Panc1 (cell line): ENCODE measurements at regions not wholly inside any gene's neighbourhood (a gene's known extent, or its start where the extent isn't known, plus 50 kb on each side); places are given as distances from the start of the nearest gene placed in this dataset.

Source experiments
- ATAC-seq: fragments of 200-7000 bp; cut with Tn5 transposase; 2 replicates; pipeline ENCODE4 v1.9.1; 2020; ENCODE audit warnings: mild to moderate bottlenecking, moderate library complexity
- BruUV-seq: library from RNA; stranded (reverse); fragments of 400-500 nt; replicated peaks from 2 replicates; lab custom pipeline; 2021; lab: Mats Ljungman, UMichigan
- CTCF ChIA-PET: fragments of 300-600 bp; sonication (Branson Sonifier 250); formaldehyde crosslinking; loops from one replicate; lab custom pipeline; 2022; ENCODE audit warnings: antibody characterized with exemption; lab: Charles Lee
- POLR2A ChIA-PET: fragments of 300-600 bp; sonication (Branson Sonifier 250); formaldehyde crosslinking; loops from one replicate; lab custom pipeline; 2022; ENCODE audit warnings: antibody characterized with exemption; lab: Charles Lee
- DNase-seq: peaks from one replicate; pipeline ENCODE4 v3.0.0-alpha.2; 2010; ENCODE audit warnings: low read depth, low spot score
- H3K27ac ChIP-seq: 2 replicates; pipeline ENCODE4 v1.5.1; 2011; ENCODE audit warnings: mild to moderate bottlenecking, low read length, inconsistent platforms
- H3K27me3 ChIP-seq: fragments of 200-500 bp; sonication (Bioruptor generic); 2 replicates; pipeline ENCODE4 v1.6.0; 2014; ENCODE audit warnings: low read length, inconsistent platforms; ENCODE audit not compliant: control insufficient read depth, insufficient read depth
- H3K36me3 ChIP-seq: fragments of 200-500 bp; sonication (Bioruptor generic); 2 replicates; pipeline ENCODE4 v1.5.1; 2014; ENCODE audit warnings: inconsistent platforms, mild to moderate bottlenecking, low read length, moderate library complexity; ENCODE audit not compliant: control insufficient read depth, insufficient read depth
- H3K4me1 ChIP-seq: 2 replicates; pipeline ENCODE4 v1.5.1; 2011; ENCODE audit warnings: inconsistent platforms, mild to moderate bottlenecking, low read length, moderate library complexity; ENCODE audit not compliant: control insufficient read depth, insufficient read depth
- H3K4me3 ChIP-seq, 2 experiments: 2 replicates each; pipeline ENCODE4 v1.5.1; 2011 to 2012; ENCODE audit warnings: low read depth in 2 of 2, low read length in 2 of 2, mild to moderate bottlenecking in 2 of 2, inconsistent platforms in 1 of 2, moderate library complexity in 1 of 2
- H3K9me3 ChIP-seq: fragments of 200-500 bp; sonication (Bioruptor generic); 2 replicates; pipeline ENCODE4 v1.5.1; 2014; ENCODE audit warnings: low read depth, mild to moderate bottlenecking, inconsistent platforms, low read length, moderate library complexity; ENCODE audit not compliant: control insufficient read depth, insufficient read depth
- POLR2AphosphoS5 ChIP-seq: IDR thresholded peaks from 2 replicates; pipeline ENCODE4 v1.6.1; 2012; ENCODE audit warnings: mild to moderate bottlenecking, low read depth, low read length, moderate library complexity
- SIN3A ChIP-seq: IDR thresholded peaks from 2 replicates; pipeline ENCODE4 v1.6.1; 2012; ENCODE audit warnings: low read depth, mild to moderate bottlenecking, low read length, moderate library complexity, borderline replicate concordance; ENCODE audit not compliant: insufficient read depth
- TCF7L2 ChIP-seq: IDR thresholded peaks from 2 replicates; pipeline ENCODE4 v1.6.1; 2011; ENCODE audit warnings: mild to moderate bottlenecking, low read depth, low read length, inconsistent platforms
- in situ Hi-C: cut with HindIII; loops from 2 replicates; pipeline ENCODE4 v1.10.0; 2016; ENCODE audit warnings: low sequenced_read_pairs, low pct_unique_long_range_greater_than_20kb
- intact Hi-C: fragments of 100-400 bp; cut with micrococcal nuclease; formaldehyde crosslinking; loops from one replicate; pipeline ENCODE4 v1.10.0; 2022; ENCODE audit not compliant: unreplicated experiment
- TF ChIP-seq, protein P1 (sequence below): fragments of 450-650 bp; IDR thresholded peaks from 2 replicates; pipeline ENCODE4 v1.5.1; 2017; ENCODE audit warnings: mild to moderate bottlenecking
- TF ChIP-seq, protein P2 (sequence below), 2 experiments: IDR thresholded peaks; 2 replicates each; pipeline ENCODE4 v1.6.1; 2011 to 2012; ENCODE audit warnings: low read depth in 2 of 2, control low read depth in 1 of 2, low read length in 1 of 2, mild to moderate bottlenecking in 1 of 2, moderate library complexity in 1 of 2; ENCODE audit not compliant: insufficient read depth in 1 of 2

DNA sequence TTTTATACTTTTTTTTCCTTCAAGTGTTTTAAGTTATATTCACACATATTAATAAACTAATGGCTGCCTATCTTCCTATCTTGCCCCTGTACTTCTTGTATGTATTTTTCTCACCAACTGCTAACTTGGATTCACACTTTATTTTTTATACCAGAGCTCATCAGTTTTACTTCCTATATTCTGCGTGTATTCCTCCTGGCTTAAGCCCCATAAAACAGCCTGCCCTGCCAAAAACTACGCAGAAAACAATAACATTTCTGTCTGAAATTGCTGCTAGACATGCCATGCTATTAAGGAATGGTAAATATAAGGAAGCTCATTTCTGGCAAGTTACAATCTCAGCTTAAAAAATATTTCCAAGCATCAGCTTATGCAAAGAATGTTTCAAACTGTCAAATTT lies 172.3 kb downstream of the UBE2E3 start:
- no peaks in the 10 kb centered on the region for H3K4me1 ChIP-seq
- CTCF ChIA-PET, result no interaction called here
- TF ChIP-seq, protein P1, sequence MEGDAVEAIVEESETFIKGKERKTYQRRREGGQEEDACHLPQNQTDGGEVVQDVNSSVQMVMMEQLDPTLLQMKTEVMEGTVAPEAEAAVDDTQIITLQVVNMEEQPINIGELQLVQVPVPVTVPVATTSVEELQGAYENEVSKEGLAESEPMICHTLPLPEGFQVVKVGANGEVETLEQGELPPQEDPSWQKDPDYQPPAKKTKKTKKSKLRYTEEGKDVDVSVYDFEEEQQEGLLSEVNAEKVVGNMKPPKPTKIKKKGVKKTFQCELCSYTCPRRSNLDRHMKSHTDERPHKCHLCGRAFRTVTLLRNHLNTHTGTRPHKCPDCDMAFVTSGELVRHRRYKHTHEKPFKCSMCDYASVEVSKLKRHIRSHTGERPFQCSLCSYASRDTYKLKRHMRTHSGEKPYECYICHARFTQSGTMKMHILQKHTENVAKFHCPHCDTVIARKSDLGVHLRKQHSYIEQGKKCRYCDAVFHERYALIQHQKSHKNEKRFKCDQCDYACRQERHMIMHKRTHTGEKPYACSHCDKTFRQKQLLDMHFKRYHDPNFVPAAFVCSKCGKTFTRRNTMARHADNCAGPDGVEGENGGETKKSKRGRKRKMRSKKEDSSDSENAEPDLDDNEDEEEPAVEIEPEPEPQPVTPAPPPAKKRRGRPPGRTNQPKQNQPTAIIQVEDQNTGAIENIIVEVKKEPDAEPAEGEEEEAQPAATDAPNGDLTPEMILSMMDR, result no peak
- TF ChIP-seq POLR2AphosphoS5 (no peak), SIN3A (no peak), TCF7L2 (no peak)
- TF ChIP-seq, protein P2, sequence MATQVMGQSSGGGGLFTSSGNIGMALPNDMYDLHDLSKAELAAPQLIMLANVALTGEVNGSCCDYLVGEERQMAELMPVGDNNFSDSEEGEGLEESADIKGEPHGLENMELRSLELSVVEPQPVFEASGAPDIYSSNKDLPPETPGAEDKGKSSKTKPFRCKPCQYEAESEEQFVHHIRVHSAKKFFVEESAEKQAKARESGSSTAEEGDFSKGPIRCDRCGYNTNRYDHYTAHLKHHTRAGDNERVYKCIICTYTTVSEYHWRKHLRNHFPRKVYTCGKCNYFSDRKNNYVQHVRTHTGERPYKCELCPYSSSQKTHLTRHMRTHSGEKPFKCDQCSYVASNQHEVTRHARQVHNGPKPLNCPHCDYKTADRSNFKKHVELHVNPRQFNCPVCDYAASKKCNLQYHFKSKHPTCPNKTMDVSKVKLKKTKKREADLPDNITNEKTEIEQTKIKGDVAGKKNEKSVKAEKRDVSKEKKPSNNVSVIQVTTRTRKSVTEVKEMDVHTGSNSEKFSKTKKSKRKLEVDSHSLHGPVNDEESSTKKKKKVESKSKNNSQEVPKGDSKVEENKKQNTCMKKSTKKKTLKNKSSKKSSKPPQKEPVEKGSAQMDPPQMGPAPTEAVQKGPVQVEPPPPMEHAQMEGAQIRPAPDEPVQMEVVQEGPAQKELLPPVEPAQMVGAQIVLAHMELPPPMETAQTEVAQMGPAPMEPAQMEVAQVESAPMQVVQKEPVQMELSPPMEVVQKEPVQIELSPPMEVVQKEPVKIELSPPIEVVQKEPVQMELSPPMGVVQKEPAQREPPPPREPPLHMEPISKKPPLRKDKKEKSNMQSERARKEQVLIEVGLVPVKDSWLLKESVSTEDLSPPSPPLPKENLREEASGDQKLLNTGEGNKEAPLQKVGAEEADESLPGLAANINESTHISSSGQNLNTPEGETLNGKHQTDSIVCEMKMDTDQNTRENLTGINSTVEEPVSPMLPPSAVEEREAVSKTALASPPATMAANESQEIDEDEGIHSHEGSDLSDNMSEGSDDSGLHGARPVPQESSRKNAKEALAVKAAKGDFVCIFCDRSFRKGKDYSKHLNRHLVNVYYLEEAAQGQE (IDR thresholded peaks at IDR 0.05; ENCODE audit: insufficient read depth in 1 of 2, low read depth in 2 of 2, low read length in 1 of 2), result no peak
- in situ Hi-C loops (no loop called here), intact Hi-C loops (no loop called here)
- POLR2A ChIA-PET, result no interaction called here
- no TSS peak for BruUV-seq
- no peaks in the 10 kb centered on the region for H3K36me3 ChIP-seq
- no peak overlapping the region for H3K27ac ChIP-seq
- no peaks in the 10 kb centered on the region for H3K27me3 ChIP-seq
- H3K9me3 ChIP-seq, result peaks cover 2% of the 10 kb centered on the region; the same call in 1 of the 2 replicates
- no peak overlapping the region for H3K4me3 ChIP-seq
- ATAC-seq (no peak), DNase-seq (no peak)

DNA sequence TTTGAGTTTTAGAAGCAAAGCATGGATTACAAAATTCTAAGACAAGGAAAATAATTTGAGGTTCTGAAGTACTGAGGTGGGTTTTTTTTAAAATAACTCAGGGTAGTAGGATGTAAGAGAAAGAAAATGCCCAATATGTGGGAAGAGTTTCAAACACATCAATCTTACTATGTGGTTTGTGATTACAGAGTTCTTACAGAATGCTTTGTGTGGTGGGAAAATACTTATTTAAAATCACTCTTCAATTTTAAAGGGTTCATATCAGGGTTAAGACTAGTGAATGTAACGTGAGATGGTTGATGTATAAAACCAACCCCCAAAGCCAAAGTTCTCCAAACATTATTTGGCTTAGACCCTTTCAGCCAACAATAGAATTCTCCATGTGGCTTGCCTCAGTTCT lies 173.5 kb downstream of the UBE2E3 start:
- no peak overlapping the region for H3K27ac ChIP-seq
- DNase-seq, result no peak
- peaks cover 2% of the 10 kb centered on the region; the same call in 1 of the 2 replicates for H3K9me3 ChIP-seq
- H3K27me3 ChIP-seq, result no peaks in the 10 kb centered on the region
- no peaks in the 10 kb centered on the region for H3K36me3 ChIP-seq
- no peaks in the 10 kb centered on the region for H3K4me1 ChIP-seq
- H3K4me3 ChIP-seq, result no peak overlapping the region
- TF ChIP-seq SIN3A (no peak), TCF7L2 (no peak), POLR2AphosphoS5 (no peak)
- TF ChIP-seq, protein P1, result no peak
- TF ChIP-seq, protein P2 (IDR thresholded peaks at IDR 0.05; ENCODE audit: insufficient read depth in 1 of 2, low read depth in 2 of 2, low read length in 1 of 2), result no peak
- no TSS peak for BruUV-seq
- in situ Hi-C loops (no loop called here), intact Hi-C loops (no loop called here)
- ATAC-seq, result no peak
- POLR2A ChIA-PET, result no interaction called here
- CTCF ChIA-PET, result no interaction called here
